GM18909 (cell line): ENCODE measurements at regions not wholly inside any gene's neighbourhood (a gene's known extent, or its start where the extent isn't known, plus 50 kb on each side); places are given as distances from the start of the nearest gene placed in this dataset.
"Not testable (repeated sequence)": the region's sequence is repeated elsewhere in the genome, so short reads cannot be mapped to it uniquely, and the experiment has no call there.

ENCODE experiments used
- ATAC-seq: cut with Tn5 transposase; IDR thresholded peaks from one replicate; pipeline ENCODE4 v1.9.1; 2021; ENCODE audit warnings: mild to moderate bottlenecking; ENCODE audit not compliant: unreplicated experiment, poor library complexity

DNA sequence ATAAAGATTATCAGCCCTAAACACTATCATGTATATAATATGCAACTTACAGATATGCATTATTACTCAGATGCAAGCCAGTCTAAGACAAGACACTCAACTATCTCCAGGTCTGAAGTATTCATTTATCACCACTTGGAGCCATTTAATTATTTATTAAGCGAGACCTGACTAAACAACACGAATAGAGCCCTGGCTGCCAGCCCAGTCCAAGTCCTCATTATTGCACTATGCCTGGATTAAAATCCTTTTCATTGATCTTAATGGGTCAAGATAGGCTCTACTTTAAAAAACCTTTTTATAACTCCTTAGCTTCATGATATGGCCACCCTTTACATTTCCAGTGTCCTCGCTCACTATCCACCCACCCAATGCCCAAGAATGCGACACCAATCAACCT is 183.1 kb upstream of the MARCKS start:
- no peak for ATAC-seq

DNA sequence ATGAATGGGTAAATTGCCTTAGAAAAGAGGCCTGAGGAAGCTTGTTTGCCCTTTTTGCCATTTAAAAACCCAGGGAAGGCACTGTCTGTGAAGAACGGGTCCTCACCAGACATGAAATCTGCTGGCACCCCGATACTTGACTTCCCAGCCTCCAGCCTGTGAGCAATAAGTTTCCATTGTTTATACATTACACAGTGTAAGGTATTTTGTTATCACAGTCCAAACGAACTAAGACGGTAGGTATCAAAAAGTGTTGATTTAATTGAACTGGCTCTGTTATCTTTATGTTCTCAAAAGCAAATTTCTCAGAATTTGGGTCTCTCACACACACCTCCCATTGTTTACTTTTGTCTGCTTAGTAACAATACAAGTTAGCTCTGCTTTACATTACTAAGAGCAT is 181.1 kb upstream of the MARCKS start:
- ATAC-seq: no peak

DNA sequence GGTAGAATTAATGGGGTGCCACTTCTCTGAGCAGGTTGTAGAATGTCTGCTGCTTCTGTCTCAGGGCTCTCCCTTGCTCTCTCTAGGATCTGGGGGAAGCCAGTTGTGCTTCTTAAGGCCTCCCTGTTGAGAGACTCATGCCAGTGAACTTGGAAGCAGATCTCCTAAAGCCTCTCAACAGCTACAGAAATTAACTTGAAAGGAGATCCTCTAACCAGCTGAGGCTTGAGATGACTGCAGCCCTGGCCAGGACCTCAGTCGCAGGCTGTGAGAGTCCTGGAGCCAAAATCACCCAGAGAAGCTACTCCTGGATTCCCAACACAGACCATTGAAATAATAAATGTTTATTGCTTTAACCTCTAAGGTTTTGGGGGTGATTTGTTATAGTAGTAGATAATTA is 180.2 kb upstream of the MARCKS start:
- no peak for ATAC-seq

DNA sequence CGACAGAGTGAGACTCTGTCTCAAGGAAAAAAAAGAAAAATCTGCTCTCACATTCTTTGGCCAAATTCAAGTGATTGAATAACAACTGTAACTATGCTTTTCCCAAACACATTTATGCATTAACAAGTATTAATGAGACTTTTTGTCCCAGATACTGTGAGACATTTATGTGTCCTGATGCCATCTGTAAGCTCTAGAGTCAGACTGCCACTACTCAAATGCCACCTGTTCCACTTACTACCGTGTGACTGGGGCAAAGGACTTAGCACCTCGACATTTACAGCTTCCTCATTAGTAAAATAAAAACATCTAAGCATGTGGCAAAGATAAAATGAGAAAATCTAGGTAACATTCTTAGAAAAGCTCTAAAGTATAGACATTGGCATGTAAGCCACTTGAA is 178.1 kb upstream of the MARCKS start:
- ATAC-seq: no peak

DNA sequence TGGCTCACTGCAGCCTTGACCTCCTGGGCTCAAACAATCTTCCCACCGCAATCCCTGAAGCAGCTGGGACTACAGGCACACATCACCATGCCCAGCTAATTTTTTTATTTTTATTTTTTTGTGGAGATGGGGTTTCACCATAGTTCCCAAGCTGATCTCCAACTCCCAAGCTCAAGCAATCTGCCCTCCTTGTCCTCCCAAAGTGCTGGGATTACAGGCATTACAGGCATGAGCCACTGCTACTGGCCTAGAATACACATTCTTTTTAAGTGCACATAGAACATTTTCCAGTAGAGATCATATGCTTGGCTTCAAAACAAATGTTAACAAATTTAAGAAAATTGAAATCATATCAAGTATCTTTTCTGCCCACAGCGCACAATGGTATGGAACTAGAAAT is 176.8 kb upstream of the MARCKS start:
- ATAC-seq: no peak

DNA sequence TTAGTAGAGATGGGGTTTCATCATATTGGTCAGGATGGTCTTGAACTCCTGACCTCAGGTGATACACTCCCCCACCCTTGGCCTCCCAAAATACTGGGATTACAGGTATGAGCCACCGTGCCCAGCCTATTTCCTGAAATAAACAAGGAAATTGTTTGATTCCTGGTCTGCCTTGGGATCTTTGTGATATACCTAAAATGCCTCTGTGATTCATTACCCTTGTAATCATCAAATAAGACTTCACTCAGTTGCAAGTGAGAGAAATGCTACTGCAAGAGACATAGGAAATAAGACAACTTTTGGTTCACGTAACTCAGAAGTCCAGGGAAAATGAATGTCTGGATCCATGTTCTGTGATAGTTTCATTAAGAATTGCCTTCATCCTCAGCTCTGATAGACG is 173.2 kb upstream of the MARCKS start:
- no peak for ATAC-seq

DNA sequence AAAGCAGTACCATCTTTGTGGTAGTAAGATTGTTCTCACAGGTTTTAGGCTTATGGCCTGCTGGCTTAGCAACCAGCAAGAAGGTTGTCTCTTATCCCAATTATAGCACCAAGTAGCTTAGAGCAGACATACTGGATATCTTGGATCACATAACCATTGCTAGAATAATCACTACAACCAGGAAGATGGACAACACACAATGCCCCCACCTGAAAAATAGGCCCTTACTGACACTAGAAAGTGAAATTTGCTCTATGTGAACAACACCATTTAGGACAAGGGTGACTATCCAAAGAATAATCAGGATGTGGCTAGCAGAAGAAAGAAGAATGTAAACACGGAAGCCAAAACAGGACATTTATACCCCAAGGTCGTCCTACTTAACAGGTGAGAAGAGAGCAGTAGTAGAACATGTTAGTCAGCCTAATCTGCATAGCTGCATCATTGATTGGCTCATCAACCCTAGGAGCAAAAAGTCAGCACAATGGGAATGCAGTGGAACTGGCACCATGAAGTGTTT is 172.7 kb upstream of the MARCKS start:
- no peak for ATAC-seq

DNA sequence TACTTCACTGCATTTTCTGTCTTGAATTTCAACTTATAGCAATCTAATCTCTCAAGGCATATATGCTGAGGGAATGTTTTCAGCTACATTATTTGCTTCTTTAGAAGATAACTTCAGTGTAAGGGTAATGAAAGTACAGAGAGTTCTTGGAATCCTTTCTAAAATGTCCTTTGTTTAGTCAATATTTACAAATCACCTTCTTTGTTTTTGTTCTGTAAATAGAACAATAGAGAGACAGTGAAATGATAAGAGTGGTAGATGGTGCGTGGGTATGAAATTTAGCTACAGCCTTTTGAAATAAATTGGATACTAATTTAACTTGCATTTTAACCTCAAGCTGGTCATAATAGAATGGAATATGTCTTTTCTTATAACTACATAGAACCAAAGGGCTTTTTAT is 171.1 kb upstream of the MARCKS start:
- no peak for ATAC-seq

DNA sequence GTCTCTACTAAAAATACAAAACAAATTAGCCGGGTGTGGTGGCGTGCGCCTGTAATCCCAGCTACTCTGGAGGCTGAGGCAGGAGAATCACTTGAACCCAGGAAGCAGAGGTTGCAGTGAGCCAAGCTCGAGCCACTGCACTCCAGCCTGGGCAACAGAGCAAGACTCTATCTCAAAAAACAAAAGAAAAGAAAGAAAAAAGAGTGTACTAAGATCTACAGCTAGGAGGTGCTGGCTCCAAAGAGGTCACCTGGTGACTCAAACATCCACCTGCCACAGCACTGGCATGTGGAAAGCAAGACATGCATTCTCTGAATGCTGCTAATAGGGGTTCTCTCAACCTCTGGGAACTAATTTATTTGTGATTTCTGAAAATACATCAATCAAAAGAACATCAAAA is 167.5 kb upstream of the MARCKS start:
- ATAC-seq: not testable (repeated sequence)

DNA sequence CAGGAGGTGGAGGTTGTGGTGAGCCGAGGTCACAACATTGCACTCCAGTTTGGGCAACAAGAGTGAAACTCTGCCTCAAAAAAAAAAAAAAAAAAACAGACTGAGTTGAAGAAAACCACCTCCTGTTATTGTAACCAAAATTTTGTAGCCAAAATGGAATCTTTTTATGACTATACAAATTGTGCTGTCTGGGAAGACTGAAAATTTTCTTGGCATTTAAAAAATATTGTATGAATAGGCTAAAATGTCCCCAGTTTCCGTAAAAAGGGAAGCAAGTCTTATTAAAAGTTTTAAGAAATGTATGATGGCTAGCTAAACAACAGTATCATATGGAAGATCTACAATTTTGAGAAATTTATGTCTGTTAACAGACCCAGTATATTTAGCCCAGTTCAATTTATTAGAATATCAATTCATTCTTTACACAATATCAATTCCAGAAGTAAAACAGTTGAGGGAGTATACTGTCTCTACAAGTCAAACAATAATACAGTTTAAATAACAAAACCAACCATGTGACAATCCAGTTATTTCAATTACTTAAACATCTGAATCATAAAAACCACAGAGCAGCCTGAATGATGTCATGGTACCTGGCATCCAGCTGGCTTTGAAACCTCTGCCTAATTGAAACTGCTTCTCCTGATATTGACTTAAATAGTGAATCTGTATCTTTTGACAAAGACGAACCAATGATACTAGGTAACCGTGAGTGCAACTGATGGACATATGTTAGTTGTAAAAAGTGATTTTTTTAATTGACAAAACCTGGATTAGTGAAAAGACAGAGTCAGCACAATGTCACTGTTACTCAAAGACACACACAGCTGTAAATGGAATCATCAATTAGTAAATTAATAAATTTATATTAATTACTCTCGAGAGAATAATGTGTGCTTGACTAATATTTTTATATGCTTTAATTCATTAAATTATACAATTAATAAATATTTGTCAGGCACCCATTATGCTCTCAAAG is 166.6 kb upstream of the MARCKS start:
- ATAC-seq: peak; percentile 75

DNA sequence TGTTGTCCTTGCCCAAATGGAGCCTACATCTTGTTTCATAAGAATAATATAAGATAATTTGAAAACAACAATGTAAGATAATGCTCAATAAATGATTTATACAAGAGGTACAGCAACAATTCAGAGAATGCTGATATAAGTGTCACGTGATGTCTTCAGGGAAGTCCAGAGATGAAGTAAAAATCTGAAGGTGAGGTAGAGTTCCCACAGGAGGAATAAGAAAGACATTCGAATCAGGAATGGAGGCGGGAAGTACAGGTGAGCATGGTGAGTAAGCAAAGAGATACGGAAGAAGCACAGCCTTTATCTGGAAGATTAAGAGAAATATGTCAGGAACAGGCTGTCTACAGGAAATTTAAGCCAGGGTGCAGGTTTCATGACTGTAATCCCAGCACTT is 165.9 kb upstream of the MARCKS start:
- no peak for ATAC-seq

DNA sequence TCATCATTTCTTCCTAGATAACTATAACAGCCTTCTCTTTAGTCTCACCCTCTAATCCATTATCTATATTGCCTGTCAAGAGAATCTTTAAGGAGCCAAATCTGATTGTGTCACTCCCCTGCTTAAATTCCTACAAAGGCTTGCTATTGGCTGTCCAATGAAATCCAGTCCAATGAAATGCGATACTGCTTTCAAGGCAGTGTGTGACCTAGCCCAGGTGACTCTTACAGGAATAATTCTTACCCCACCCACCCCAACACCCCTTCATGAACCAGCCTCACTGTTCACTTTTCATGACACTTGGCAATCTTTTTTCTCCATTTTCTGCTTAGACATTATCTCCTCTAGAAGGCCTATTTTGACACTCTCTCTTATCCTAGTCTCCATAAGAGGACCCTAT is 163.3 kb upstream of the MARCKS start:
- ATAC-seq: no peak

DNA sequence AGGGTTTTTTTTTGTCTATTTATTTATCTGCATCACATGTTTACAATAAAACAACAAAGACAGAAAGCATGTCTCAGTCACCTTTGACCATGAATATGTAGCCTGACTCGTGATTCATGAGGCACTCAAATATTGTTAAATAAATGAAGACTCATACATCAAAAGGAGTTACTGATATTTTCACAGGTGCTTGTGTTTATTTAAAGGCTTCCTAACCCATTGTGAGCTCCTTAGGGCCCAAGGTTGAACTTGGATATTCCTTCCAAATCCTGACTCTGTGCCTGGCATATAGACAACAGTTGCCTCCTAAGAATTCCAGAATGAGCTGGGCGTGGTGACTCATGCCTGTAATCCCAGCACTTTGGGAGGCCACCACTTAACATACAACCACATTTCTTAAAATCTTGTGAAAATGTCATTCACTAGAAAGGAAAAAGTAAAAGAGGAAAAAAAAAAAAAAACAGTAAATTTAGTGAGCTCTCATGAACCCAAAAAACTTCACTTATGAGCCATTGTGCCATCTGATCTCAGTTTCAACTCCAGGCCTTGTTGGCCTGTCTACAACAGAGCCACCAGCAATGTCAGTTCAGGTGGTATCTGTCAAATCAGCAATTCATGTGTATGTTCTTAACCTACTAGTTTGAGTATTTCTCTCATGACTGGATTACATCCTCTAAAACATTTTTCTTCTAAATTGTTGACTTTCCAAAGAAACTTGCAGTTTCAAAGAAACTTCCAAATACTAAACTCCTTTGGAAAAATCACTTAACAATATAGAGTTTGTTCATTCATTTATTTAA is 162.7 kb upstream of the MARCKS start:
- no peak for ATAC-seq

DNA sequence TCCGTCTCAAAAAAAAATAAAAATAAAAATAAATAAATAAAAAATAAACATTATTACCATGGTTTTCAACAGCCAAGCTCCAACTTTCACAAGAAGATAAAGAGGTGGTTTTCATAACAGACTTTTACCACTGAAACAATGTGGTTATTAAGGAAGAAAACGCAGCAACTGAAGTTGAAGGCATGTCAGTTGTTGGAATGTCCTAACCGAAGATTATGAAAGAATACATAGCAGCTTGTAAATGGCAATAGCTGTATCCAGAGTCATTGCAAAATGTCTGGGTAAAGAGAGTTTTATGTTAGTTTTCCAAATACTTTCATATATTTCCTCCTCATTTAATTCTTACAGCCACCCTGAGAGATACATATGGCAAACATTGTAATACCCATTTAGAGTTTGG is 161.6 kb upstream of the MARCKS start:
- ATAC-seq: no peak

DNA sequence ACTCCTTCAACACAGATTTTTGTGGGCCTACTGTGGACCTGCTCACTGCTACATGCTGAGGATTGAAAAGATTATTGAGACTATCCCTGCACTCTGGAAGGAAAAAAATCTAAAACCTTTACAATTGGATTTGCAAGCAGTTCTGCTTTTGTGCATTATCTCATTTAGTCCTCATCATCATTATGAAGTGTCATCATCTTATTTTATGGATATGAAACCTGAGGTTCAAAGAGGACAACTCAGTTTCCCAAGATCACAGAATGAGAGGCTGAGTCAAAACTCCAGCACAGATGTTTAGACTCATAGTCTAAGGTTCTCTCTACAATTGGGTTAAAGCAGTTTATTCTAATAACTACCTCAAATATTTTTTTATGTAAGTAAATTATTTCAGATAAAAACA is 160.2 kb upstream of the MARCKS start:
- no peak for ATAC-seq

DNA sequence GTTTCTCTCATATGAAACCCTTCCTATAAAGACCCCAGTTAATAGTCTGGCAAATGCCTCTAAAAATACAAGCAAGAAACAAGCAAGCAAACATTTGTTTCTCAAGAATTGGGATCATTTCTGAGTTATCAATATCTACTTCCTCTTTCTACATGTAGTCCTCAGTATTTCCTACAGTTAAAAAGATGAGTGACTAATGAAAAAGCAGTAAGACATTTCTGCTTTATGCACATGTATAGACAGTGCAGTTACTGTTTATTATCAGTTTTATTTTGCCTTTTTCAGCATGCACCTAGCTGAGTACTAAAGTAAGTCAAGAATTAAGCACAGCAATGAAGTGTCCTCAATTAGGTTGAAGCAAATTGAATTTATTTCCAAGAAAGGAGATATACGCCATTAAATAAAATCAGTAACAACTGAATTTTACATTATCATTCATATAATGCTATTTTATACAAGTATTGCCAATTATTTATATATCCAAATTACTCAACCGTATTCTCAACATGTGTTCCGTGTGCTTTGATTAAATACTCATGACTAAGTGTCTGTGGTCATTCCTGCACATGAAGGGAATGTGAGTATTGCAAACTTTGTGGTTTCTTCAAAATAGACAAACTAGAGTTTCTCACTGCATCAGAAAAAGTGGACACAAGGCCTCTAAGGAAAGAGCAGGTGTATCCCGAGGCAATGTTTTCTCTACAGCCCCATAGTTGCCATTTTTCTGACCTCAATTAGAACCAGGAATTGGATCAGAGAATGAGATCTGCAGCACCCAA is 159.3 kb upstream of the MARCKS start:
- no peak for ATAC-seq

DNA sequence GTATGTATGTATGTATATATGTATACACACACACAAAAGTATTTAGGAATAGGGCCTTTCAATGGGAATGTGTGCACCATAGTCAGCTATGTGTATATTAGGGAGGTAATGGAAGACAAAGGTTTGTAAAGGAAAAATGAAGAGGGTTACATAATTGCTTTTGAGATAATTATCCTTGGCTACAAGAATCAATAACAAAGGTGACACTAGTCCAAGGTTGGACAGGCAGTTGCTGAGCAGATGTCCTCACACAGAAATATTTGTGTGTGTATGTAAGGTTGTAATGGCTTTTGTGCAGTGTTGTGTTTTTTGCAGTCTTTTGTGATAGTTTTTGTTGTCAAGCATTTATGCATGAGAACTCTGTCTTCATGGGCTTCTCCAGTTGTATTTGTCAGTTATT is 157.9 kb upstream of the MARCKS start:
- no peak for ATAC-seq

DNA sequence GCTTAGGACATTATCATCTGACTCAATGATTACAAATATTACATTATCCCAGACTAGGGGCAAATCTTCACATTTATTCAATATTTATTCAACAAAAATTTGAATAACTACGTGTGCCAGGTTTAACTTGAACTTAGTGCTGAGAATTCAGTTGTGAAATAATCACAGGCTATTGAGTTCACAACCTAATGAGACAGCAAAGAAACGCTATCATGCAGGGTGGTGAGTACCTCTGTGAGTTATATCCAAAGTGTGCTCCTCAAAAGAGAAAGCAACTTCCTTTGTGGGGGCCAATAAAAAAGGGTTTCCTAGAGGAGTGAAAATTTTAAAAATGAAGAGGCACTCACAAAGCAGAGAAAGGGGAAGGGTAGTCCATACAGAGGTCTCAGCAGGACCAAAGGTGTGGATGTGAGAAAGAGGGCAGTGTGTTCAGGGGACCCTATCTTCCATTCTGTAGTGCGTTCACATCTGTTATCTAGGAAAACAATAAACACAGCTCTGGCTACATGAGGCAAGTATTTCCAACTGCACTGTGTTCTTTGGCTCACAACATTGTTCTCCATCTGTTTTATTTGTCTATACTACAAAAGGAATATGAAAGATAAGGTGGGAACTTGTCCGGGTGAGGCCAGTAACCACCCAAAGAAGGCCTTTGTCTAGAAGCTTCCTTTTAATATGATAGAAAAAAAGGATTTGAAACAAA is 155.4 kb upstream of the MARCKS start:
- ATAC-seq: no peak

DNA sequence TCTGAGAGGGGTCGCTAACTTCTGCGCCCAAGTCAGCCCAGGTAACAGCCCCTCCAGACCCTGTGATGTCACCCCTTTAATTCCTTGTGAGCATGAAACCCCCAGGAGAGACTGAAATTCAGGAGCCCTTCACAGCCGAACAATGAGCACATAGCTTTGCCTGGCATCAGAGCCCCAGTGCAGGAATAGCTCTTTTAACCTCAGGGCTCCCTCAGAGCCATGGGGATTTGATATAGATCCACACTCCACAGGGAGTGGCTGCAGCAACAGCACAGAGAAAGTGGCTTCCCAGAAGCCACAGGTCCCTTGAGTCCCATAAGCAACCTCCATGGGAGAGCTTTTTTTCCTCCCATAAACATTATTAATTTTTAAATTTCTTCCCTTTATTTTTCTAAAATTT is 150.0 kb upstream of the MARCKS start:
- no peak for ATAC-seq

DNA sequence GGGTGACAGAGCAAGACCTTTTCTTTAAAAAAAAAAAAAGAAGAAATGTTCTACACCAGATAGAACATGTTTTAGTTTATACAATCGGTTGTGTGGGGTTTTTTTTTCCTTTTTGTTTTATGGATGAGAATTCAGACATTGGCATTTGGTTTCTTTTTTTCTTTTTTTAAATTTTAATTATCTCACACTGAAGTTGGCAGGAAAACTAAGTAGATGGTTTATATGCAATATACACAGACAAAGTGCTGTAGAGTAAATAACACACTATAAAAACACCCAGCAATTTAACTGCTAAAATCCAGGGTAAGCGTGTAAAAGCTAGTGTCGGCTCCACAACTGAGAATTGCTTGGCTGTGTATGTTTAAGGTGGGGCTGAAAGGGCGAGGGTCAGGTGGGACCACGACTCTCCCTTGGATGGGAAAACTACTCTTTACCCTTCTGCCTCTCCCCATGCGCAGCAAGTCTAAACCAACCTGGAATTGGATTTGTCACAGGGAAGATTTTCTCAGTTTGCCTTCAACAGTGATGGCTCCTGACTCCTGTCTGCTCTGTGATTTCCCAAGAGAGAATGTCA is 147.1 kb upstream of the MARCKS start:
- ATAC-seq: no peak
